CD14-positive monocyte (primary cell): ENCODE measurements at regions not wholly inside any gene's neighbourhood (a gene's known extent, or its start where the extent isn't known, plus 50 kb on each side); places are given as distances from the start of the nearest gene placed in this dataset.

Source experiments
- DNase-seq, 3 donors: peaks; one replicate each; pipeline ENCODE4 v3.0.0-alpha.2; 2011 to 2022
- H2AFZ ChIP-seq: 2 replicates; pipeline ENCODE4 v1.6.0; 2012; ENCODE audit warnings: mild to moderate bottlenecking, low read depth, low read length, inconsistent platforms; ENCODE audit not compliant: insufficient read depth, poor library complexity, severe bottlenecking
- H3K27ac ChIP-seq, 2 donors: 1 replicate in 1 of 2; 2 replicates in 1 of 2; pipeline ENCODE4 v1.5.1; 2012 to 2013; ENCODE audit warnings: low read length in 2 of 2, control low read depth in 1 of 2, inconsistent platforms in 1 of 2, low read depth in 1 of 2, mild to moderate bottlenecking in 1 of 2
- H3K27me3 ChIP-seq, 2 donors: one replicate each; pipeline versions ENCODE4 v1.6.0 to v1.6.1; 2011 to 2013; ENCODE audit warnings: low read length in 2 of 2; ENCODE audit not compliant: control insufficient read depth in 2 of 2, insufficient read depth in 2 of 2
- H3K36me3 ChIP-seq, 2 donors: replicated peaks in 1 of 2; 1 replicate in 1 of 2; 2 replicates in 1 of 2; pipeline versions ENCODE4 v1.5.1 to v1.6.1; 2012 to 2013; ENCODE audit warnings: low read length in 2 of 2, control low read depth in 1 of 2, inconsistent platforms in 1 of 2, mild to moderate bottlenecking in 1 of 2; ENCODE audit not compliant: insufficient read depth in 2 of 2, control insufficient read depth in 1 of 2
- H3K4me1 ChIP-seq, 2 donors: 1 replicate in 1 of 2; 2 replicates in 1 of 2; pipeline versions ENCODE4 v1.5.1 to v1.6.1; 2012 to 2013; ENCODE audit warnings: low read length in 2 of 2, control low read depth in 1 of 2, inconsistent platforms in 1 of 2, mild to moderate bottlenecking in 1 of 2, moderate library complexity in 1 of 2; ENCODE audit not compliant: insufficient read depth in 2 of 2, control insufficient read depth in 1 of 2
- H3K4me2 ChIP-seq: replicated peaks from 2 replicates; pipeline ENCODE3; 2012; ENCODE audit warnings: low read length, moderate library complexity, mild to moderate bottlenecking; ENCODE audit not compliant: poor library complexity, severe bottlenecking; ENCODE audit errors: extremely low read depth
- H3K4me3 ChIP-seq, 3 experiments: fragments of 200-600 bp in 1 of 3; sonication (generic) in 1 of 3; replicated peaks in 1 of 3; 1 replicate in 2 of 3; 2 replicates in 1 of 3; pipeline ENCODE4 v1.5.1; 2011 to 2013; ENCODE audit warnings: low read length in 3 of 3, mild to moderate bottlenecking in 3 of 3, control low read depth in 2 of 3, low read depth in 2 of 3, inconsistent platforms in 1 of 3, moderate library complexity in 1 of 3
- H3K79me2 ChIP-seq: 2 replicates; pipeline ENCODE4 v1.6.0; 2012; ENCODE audit warnings: mild to moderate bottlenecking, control low read depth, inconsistent platforms, low read length, moderate library complexity; ENCODE audit not compliant: insufficient read depth
- H3K9ac ChIP-seq: 2 replicates; pipeline ENCODE4 v1.6.0; 2017; ENCODE audit warnings: low read length, mild to moderate bottlenecking; ENCODE audit not compliant: insufficient read depth, poor library complexity, severe bottlenecking
- H3K9me3 ChIP-seq, 2 donors: replicated peaks in 1 of 2; 1 replicate in 1 of 2; 2 replicates in 1 of 2; pipeline versions ENCODE4 v1.5.1 to v1.6.1; 2012 to 2013; ENCODE audit warnings: low read length in 2 of 2, control low read depth in 1 of 2; ENCODE audit not compliant: control insufficient read depth in 1 of 2, insufficient read depth in 1 of 2
- H4K20me1 ChIP-seq: 2 replicates; pipeline ENCODE4 v1.6.0; 2012; ENCODE audit warnings: mild to moderate bottlenecking, low read length, control low read depth, moderate library complexity; ENCODE audit not compliant: insufficient read depth
- H3K27ac Mint-ChIP-seq, 7 donors: one replicate each; pipeline ENCODE4 v1.8.0; 2020; ENCODE audit warnings: mild to moderate bottlenecking in 7 of 7, mixed read lengths in 7 of 7, moderate library complexity in 6 of 7, inconsistent platforms in 2 of 7
- H3K27me3 Mint-ChIP-seq, 3 donors: one replicate each; pipeline ENCODE4 v1.8.0; 2021 to 2022; ENCODE audit warnings: low read depth in 3 of 3, mild to moderate bottlenecking in 3 of 3, mixed read lengths in 3 of 3, moderate library complexity in 3 of 3, inconsistent platforms in 1 of 3
- H3K36me3 Mint-ChIP-seq, 2 donors: one replicate each; pipeline ENCODE4 v1.8.0; 2020; ENCODE audit warnings: mixed read lengths in 2 of 2, inconsistent platforms in 1 of 2, mild to moderate bottlenecking in 1 of 2
- H3K4me1 Mint-ChIP-seq: one replicate; pipeline ENCODE4 v1.8.0; 2020; ENCODE audit warnings: mild to moderate bottlenecking, mixed read lengths
- H3K4me3 Mint-ChIP-seq, 2 donors: one replicate each; pipeline ENCODE4 v1.8.0; 2020; ENCODE audit warnings: mild to moderate bottlenecking in 2 of 2, mixed read lengths in 2 of 2, moderate library complexity in 1 of 2
- H3K9me3 Mint-ChIP-seq, 7 donors: one replicate each; pipeline ENCODE4 v1.8.0; 2020 to 2022; ENCODE audit warnings: mixed read lengths in 7 of 7, mild to moderate bottlenecking in 6 of 7, moderate library complexity in 6 of 7, inconsistent platforms in 2 of 7
- CTCF ChIP-seq: fragments of 200-600 bp; IDR thresholded peaks from one replicate; pipeline ENCODE4 v1.8.0; 2022; ENCODE audit warnings: antibody characterized with exemption, mild to moderate bottlenecking
- WGBS: methylation state at CpG from one replicate; pipeline ENCODE4 v1.1.5; 2013; ENCODE audit warnings: missing lambda C conversion rate; ENCODE audit not compliant: insufficient coverage; 5-methylcytosine and 5-hydroxymethylcytosine counted together
- intact Hi-C, 2 donors: fragments of 100-400 bp; cut with micrococcal nuclease; formaldehyde crosslinking; loops; one replicate each; pipeline versions ENCODE4 v1.15.0 to v1.15.1; 2023

DNA sequence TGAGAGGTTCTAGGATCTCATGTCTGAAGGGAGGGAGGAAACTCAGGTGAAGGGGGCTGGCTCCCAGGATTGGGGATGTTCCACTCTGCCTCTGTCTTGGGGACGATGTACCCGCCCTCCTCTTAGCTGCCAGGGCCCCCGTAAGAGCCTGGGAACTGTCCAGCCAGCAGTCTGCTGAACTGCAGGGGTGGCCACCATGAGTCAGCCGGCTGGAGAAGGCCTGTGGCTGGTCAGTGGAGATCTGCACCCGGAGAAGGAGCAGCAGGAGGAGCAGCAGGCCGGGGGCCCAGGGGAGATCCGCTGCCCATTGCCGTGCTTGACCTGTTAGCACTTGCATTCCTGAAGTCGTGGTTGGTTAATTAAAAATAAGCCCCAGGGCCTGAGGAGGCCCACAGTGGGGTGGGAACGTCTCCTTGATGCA is 180.3 kb downstream of the TFCP2L1 start:
- WGBS, result 82% methylated on average over 9 of the region's 10 CpGs
- no peak for DNase-seq
- no peaks in the 10 kb centered on the region for H3K4me1 Mint-ChIP-seq
- H3K4me3 ChIP-seq, result no peak overlapping the region
- intact Hi-C loops, result no loop called here
- no peaks in the 10 kb centered on the region for H4K20me1 ChIP-seq
- H3K9ac ChIP-seq, result no peak overlapping the region
- no peaks in the 10 kb centered on the region for H3K79me2 ChIP-seq
- H3K27ac ChIP-seq, result no peak overlapping the region
- H3K36me3 Mint-ChIP-seq, result no peaks in the 10 kb centered on the region
- no peaks in the 10 kb centered on the region for H3K9me3 ChIP-seq
- no peak for TF ChIP-seq CTCF
- H3K36me3 ChIP-seq, result no peaks in the 10 kb centered on the region
- H2AFZ ChIP-seq, result no peak overlapping the region
- H3K4me3 Mint-ChIP-seq, result no peak overlapping the region
- peaks cover 0 to 3% (median 0%) of the 10 kb centered on the region in 7 donors for H3K9me3 Mint-ChIP-seq
- peaks cover 5 to 8% (median 6%) of the 10 kb centered on the region in 3 donors for H3K27me3 Mint-ChIP-seq
- no peaks in the 10 kb centered on the region for H3K4me1 ChIP-seq
- peaks cover 0 to 5% of the 10 kb centered on the region in 2 donors for H3K27me3 ChIP-seq
- no peak overlapping the region for H3K4me2 ChIP-seq
- H3K27ac Mint-ChIP-seq, result peak overlapping the region in 1 of 7 donors; percentile 43

DNA sequence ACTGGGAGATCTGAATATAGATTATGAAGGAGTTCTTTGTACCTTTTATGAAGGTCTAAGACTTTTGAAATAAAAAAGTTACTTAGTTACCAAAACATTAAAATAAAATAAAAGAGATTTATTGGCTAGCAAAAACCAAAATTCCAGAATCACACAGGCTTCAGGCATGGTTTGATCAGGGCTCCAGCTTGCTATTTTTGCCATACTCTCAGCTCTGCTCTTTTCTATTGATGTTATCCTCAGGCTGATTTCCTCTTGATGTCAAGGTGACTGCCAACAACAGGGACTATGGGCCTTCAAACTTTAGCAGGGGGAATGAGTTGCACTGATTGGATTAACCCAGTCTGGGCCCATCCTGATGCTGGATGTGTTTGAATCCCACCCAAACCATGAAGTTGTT is 174.1 kb downstream of the TFCP2L1 start:
- Histone ChIP-seq H3K36me3 (no peaks in the 10 kb centered on the region), H3K9ac (no peak overlapping the region), H3K4me3 (no peak overlapping the region), H3K27me3 (no peaks in the 10 kb centered on the region), H3K4me1 (no peaks in the 10 kb centered on the region), H2AFZ (no peak overlapping the region), H3K4me2 (no peak overlapping the region), H3K9me3 (peaks cover 0 to 3% of the 10 kb centered on the region in 2 donors), H3K27ac (no peak overlapping the region), H3K79me2 (no peaks in the 10 kb centered on the region), H4K20me1 (no peaks in the 10 kb centered on the region)
- H3K27me3 Mint-ChIP-seq, result peaks cover 2 to 7% (median 4%) of the 10 kb centered on the region in 3 donors
- H3K4me1 Mint-ChIP-seq, result no peaks in the 10 kb centered on the region
- H3K27ac Mint-ChIP-seq, result no peak overlapping the region
- H3K36me3 Mint-ChIP-seq, result no peaks in the 10 kb centered on the region
- intact Hi-C loops, result no loop called here
- H3K9me3 Mint-ChIP-seq, result peaks cover 0 to 5% (median 0%) of the 10 kb centered on the region in 7 donors
- no peak for TF ChIP-seq CTCF
- DNase-seq, result no peak
- H3K4me3 Mint-ChIP-seq, result no peak overlapping the region
